ENCODE measurements at regions not wholly inside any gene's neighbourhood (a gene's known extent, or its start where the extent isn't known, plus 50 kb on each side); places are given as distances from the start of the nearest gene placed in this dataset. TPM values are rescaled to one million over a fixed set of nuclear protein-coding genes. Genes with fewer than 3 reads are reported as not detected.

DNA sequence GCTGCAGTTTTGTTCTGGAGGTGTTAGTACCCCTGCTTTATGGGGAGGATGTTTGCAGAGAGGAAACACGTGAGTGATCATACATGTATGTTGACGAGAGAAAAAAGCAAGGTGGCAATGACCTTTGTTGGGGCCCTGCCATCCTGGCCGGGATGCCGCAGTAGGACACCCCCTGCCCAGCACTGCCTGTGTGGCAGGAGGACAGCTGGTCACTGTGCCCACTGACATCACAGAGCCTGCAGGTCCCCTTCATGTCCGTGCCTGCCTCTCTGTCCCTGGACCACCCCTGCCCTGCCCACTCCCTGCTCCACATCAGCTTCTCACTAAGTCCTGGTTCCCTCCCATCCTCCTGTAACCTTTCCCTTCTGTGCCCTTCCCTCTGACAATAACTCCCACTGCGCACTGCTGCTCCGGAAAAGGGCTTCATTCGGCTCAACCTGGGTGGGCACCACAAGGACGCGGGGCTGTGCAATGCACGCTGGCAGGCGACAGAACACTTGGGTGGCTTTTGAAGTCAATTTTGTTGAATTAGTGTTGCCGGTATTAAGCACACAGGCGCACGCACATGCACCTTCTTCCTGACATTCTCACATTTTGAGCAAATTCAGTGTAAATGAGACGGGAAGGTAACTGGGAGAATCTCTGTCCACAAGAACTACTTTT lies 51.5 kb upstream of the TWIST2 start:
- peaks cover 3 to 19% (median 4%) of the 10 kb centered on the region in 3 donors for H3K27me3 Mint-ChIP-seq (ENCODE audit: low read depth in 3 of 3)
- H3K4me1 Mint-ChIP-seq = no peaks in the 10 kb centered on the region
- Histone ChIP-seq H3K79me2 (ENCODE audit: insufficient read depth, low read length) (no peaks in the 10 kb centered on the region), H3K4me1 (ENCODE audit: control insufficient read depth in 1 of 2, insufficient read depth in 2 of 2, low read length in 2 of 2) (no peaks in the 10 kb centered on the region), H3K9ac (ENCODE audit: insufficient read depth, low read length, poor library complexity, severe bottlenecking) (no peak overlapping the region), H3K36me3 (replicated peaks in 1 of 2; ENCODE audit: control insufficient read depth in 1 of 2, insufficient read depth in 2 of 2, low read length in 2 of 2) (no peaks in the 10 kb centered on the region), H3K4me3 (replicated peaks in 1 of 3; ENCODE audit: low read depth in 2 of 3, low read length in 3 of 3) (no peak overlapping the region), H3K27ac (ENCODE audit: low read depth in 1 of 2, low read length in 2 of 2) (no peak overlapping the region), H4K20me1 (ENCODE audit: insufficient read depth, low read length) (no peaks in the 10 kb centered on the region), H3K27me3 (ENCODE audit: control insufficient read depth in 2 of 2, insufficient read depth in 2 of 2, low read length in 2 of 2) (no peaks in the 10 kb centered on the region), H2AFZ (ENCODE audit: insufficient read depth, low read depth, low read length, poor library complexity, severe bottlenecking) (no peak overlapping the region), H3K9me3 (replicated peaks in 1 of 2; ENCODE audit: control insufficient read depth in 1 of 2, insufficient read depth in 1 of 2, low read length in 2 of 2) (peaks cover 6 to 18% of the 10 kb centered on the region in 2 donors), H3K4me2 (replicated peaks; ENCODE audit: extremely low read depth, low read length, poor library complexity, severe bottlenecking) (no peak overlapping the region)
- TF ChIP-seq, protein P1, sequence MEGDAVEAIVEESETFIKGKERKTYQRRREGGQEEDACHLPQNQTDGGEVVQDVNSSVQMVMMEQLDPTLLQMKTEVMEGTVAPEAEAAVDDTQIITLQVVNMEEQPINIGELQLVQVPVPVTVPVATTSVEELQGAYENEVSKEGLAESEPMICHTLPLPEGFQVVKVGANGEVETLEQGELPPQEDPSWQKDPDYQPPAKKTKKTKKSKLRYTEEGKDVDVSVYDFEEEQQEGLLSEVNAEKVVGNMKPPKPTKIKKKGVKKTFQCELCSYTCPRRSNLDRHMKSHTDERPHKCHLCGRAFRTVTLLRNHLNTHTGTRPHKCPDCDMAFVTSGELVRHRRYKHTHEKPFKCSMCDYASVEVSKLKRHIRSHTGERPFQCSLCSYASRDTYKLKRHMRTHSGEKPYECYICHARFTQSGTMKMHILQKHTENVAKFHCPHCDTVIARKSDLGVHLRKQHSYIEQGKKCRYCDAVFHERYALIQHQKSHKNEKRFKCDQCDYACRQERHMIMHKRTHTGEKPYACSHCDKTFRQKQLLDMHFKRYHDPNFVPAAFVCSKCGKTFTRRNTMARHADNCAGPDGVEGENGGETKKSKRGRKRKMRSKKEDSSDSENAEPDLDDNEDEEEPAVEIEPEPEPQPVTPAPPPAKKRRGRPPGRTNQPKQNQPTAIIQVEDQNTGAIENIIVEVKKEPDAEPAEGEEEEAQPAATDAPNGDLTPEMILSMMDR (IDR thresholded peaks at IDR 0.05) = no peak
- intact Hi-C loops (cut with micrococcal nuclease) = no loop called here
- H3K9me3 Mint-ChIP-seq = peaks cover 3 to 16% (median 8%) of the 10 kb centered on the region in 7 donors
- DNase-seq = no peak
- WGBS (ENCODE audit: insufficient coverage) = 89% methylated on average over 5 of the region's 16 CpGs
- no peak overlapping the region for H3K27ac Mint-ChIP-seq
- no peaks in the 10 kb centered on the region for H3K36me3 Mint-ChIP-seq
- H3K4me3 Mint-ChIP-seq = no peak overlapping the region

DNA sequence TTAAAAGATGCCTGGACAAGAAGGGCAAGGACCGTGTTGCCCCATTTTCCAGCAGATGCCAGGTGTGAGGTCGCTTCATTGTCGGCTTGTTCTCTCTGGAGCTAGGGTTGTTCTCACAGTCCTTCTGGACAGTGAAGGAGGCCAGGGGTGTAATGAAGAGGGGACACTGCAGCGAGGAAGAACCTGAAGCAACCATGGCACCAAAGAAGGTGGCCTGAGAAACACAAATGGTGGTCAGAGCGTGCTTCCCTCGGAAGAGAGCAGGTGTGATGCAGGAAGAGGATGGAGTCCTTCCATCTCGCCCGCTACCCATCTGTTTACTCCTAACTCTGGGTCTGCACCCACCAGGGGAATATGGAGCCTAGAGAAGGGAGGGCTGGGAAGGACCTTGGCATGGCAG lies 50.3 kb upstream of the TWIST2 start:
- Histone ChIP-seq H3K9me3 (replicated peaks in 1 of 2; ENCODE audit: control insufficient read depth in 1 of 2, insufficient read depth in 1 of 2, low read length in 2 of 2) (peaks cover 6 to 18% of the 10 kb centered on the region in 2 donors), H3K27ac (ENCODE audit: low read depth in 1 of 2, low read length in 2 of 2) (no peak overlapping the region), H3K79me2 (ENCODE audit: insufficient read depth, low read length) (no peaks in the 10 kb centered on the region), H3K4me1 (ENCODE audit: control insufficient read depth in 1 of 2, insufficient read depth in 2 of 2, low read length in 2 of 2) (no peaks in the 10 kb centered on the region), H4K20me1 (ENCODE audit: insufficient read depth, low read length) (no peaks in the 10 kb centered on the region), H3K27me3 (ENCODE audit: control insufficient read depth in 2 of 2, insufficient read depth in 2 of 2, low read length in 2 of 2) (no peaks in the 10 kb centered on the region), H2AFZ (ENCODE audit: insufficient read depth, low read depth, low read length, poor library complexity, severe bottlenecking) (no peak overlapping the region), H3K4me3 (replicated peaks in 1 of 3; ENCODE audit: low read depth in 2 of 3, low read length in 3 of 3) (no peak overlapping the region), H3K36me3 (replicated peaks in 1 of 2; ENCODE audit: control insufficient read depth in 1 of 2, insufficient read depth in 2 of 2, low read length in 2 of 2) (no peaks in the 10 kb centered on the region), H3K4me2 (replicated peaks; ENCODE audit: extremely low read depth, low read length, poor library complexity, severe bottlenecking) (no peak overlapping the region), H3K9ac (ENCODE audit: insufficient read depth, low read length, poor library complexity, severe bottlenecking) (no peak overlapping the region)
- DNase-seq = no peak
- intact Hi-C loops (cut with micrococcal nuclease) = no loop called here
- TF ChIP-seq, protein P1 (IDR thresholded peaks at IDR 0.05) = no peak
- Mint-ChIP-seq H3K4me1 (no peaks in the 10 kb centered on the region), H3K4me3 (no peak overlapping the region), H3K27me3 (ENCODE audit: low read depth in 3 of 3) (peaks cover 3 to 24% (median 4%) of the 10 kb centered on the region in 3 donors), H3K36me3 (no peaks in the 10 kb centered on the region), H3K27ac (no peak overlapping the region), H3K9me3 (peaks cover 3 to 16% (median 8%) of the 10 kb centered on the region in 7 donors)
- WGBS (ENCODE audit: insufficient coverage) = 91% methylated on average over 4 of the region's 8 CpGs

Small RNA genes lying in the stretch of these regions (small RNA-seq; reads per million reads assigned to genes)
- gene AC113618.1 (ENCODE audit: insufficient read length, low read depth) = not detected

Measured in CD14-positive monocyte (primary cell).